ENCODE measurements at regions not wholly inside any gene's neighbourhood (a gene's known extent, or its start where the extent isn't known, plus 50 kb on each side); places are given as distances from the start of the nearest gene placed in this dataset.

GRCh38 chr2:59674100-59674499 lies 879.4 kb downstream of the BCL11A start:
- no peak overlapping the region for H2AFZ ChIP-seq (ENCODE audit: low read depth, low read length)
- no peaks in the 10 kb centered on the region for H3K27me3 ChIP-seq (ENCODE audit: low read depth, low read length)
- H3K79me2 ChIP-seq (ENCODE audit: low read length) = no peaks in the 10 kb centered on the region
- H3K27ac ChIP-seq (ENCODE audit: low read length) = no peak overlapping the region
- H3K4me1 ChIP-seq (ENCODE audit: low read length) = peaks cover 9% of the 10 kb centered on the region
- no peak overlapping the region for H3K4me2 ChIP-seq (ENCODE audit: low read length)
- no peaks in the 10 kb centered on the region for H3K36me3 ChIP-seq (replicated peaks; ENCODE audit: low read depth, low read length)
- TF ChIP-seq, protein P1, sequence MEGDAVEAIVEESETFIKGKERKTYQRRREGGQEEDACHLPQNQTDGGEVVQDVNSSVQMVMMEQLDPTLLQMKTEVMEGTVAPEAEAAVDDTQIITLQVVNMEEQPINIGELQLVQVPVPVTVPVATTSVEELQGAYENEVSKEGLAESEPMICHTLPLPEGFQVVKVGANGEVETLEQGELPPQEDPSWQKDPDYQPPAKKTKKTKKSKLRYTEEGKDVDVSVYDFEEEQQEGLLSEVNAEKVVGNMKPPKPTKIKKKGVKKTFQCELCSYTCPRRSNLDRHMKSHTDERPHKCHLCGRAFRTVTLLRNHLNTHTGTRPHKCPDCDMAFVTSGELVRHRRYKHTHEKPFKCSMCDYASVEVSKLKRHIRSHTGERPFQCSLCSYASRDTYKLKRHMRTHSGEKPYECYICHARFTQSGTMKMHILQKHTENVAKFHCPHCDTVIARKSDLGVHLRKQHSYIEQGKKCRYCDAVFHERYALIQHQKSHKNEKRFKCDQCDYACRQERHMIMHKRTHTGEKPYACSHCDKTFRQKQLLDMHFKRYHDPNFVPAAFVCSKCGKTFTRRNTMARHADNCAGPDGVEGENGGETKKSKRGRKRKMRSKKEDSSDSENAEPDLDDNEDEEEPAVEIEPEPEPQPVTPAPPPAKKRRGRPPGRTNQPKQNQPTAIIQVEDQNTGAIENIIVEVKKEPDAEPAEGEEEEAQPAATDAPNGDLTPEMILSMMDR (IDR thresholded peaks at IDR 0.05; ENCODE audit: low read depth, low read length) = no peak
- no peak for TF ChIP-seq EZH2phosphoT487 (IDR thresholded peaks at IDR 0.05; ENCODE audit: low read depth)
- no peak overlapping the region for H3K4me3 ChIP-seq (ENCODE audit: low read length)
- H4K20me1 ChIP-seq (ENCODE audit: insufficient read depth, low read length) = no peaks in the 10 kb centered on the region
- H3K9ac ChIP-seq (ENCODE audit: low read length) = no peak overlapping the region
- H3K9me3 ChIP-seq (ENCODE audit: insufficient read depth, low read length) = no peaks in the 10 kb centered on the region

GRCh38 chr2:59665021-59665420 lies 888.4 kb downstream of the BCL11A start:
- H3K9me3 ChIP-seq (ENCODE audit: insufficient read depth, low read length) = no peaks in the 10 kb centered on the region
- no peak overlapping the region for H2AFZ ChIP-seq (ENCODE audit: low read depth, low read length)
- no peak overlapping the region for H3K9ac ChIP-seq (ENCODE audit: low read length)
- no peaks in the 10 kb centered on the region for H3K79me2 ChIP-seq (ENCODE audit: low read length)
- TF ChIP-seq, protein P1 (IDR thresholded peaks at IDR 0.05; ENCODE audit: low read depth, low read length) = no peak
- no peak for TF ChIP-seq EZH2phosphoT487 (IDR thresholded peaks at IDR 0.05; ENCODE audit: low read depth)
- H4K20me1 ChIP-seq (ENCODE audit: insufficient read depth, low read length) = no peaks in the 10 kb centered on the region
- H3K36me3 ChIP-seq (replicated peaks; ENCODE audit: low read depth, low read length) = no peaks in the 10 kb centered on the region
- H3K4me3 ChIP-seq (ENCODE audit: low read length) = no peak overlapping the region
- H3K4me1 ChIP-seq (ENCODE audit: low read length) = no peaks in the 10 kb centered on the region
- no peaks in the 10 kb centered on the region for H3K27me3 ChIP-seq (ENCODE audit: low read depth, low read length)
- no peak overlapping the region for H3K4me2 ChIP-seq (ENCODE audit: low read length)
- no peak overlapping the region for H3K27ac ChIP-seq (ENCODE audit: low read length)

DNA sequence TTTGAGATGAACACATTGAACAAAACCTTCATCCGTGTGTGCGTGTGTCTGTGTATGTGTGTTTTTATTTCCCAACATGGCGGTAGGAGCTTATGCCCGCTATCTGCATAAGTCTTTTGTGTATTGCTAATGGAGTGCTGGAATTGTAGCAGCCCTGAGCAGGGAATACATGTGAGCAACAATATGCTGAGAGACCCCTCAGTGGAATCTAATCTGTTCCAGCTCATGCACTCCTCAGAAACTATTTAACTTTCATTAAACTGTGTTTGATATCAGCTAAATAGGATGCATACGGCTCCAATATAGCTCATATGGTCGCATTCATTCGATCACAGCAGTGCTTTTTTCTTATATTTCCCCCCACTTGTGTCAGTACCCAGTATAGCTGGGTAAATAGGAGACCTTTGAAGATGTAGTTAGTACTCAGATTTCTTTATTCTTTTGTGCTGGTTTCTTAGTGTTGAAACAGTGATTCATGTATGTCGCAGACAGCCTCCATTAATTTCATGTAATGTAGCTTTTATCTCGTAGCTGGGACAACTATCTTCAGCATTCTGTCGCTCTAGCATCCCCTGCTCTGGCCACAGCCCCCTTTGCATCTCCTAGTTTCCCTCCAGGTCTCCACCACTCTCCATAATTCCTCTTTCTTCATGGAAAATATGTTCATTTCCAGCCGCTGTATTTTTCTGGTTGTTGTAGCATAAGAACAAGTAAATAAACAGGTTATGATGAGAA lies 891.2 kb downstream of the BCL11A start:
- Histone ChIP-seq H3K9ac (ENCODE audit: low read length) (no peak overlapping the region), H3K36me3 (replicated peaks; ENCODE audit: low read depth, low read length) (no peaks in the 10 kb centered on the region), H3K4me3 (ENCODE audit: low read length) (no peak overlapping the region), H2AFZ (ENCODE audit: low read depth, low read length) (no peak overlapping the region), H3K79me2 (ENCODE audit: low read length) (no peaks in the 10 kb centered on the region), H3K27me3 (ENCODE audit: low read depth, low read length) (no peaks in the 10 kb centered on the region), H3K27ac (ENCODE audit: low read length) (no peak overlapping the region), H3K4me2 (ENCODE audit: low read length) (no peak overlapping the region), H3K9me3 (ENCODE audit: insufficient read depth, low read length) (no peaks in the 10 kb centered on the region), H4K20me1 (ENCODE audit: insufficient read depth, low read length) (no peaks in the 10 kb centered on the region), H3K4me1 (ENCODE audit: low read length) (peaks cover 19% of the 10 kb centered on the region)
- TF ChIP-seq, protein P1 (IDR thresholded peaks at IDR 0.05; ENCODE audit: low read depth, low read length) = no peak
- no peak for TF ChIP-seq EZH2phosphoT487 (IDR thresholded peaks at IDR 0.05; ENCODE audit: low read depth)

- Histone ChIP-seq H3K4me2 (ENCODE audit: low read length) (no peak overlapping the region), H3K27me3 (ENCODE audit: low read depth, low read length) (no peaks in the 10 kb centered on the region), H4K20me1 (ENCODE audit: insufficient read depth, low read length) (no peaks in the 10 kb centered on the region), H2AFZ (ENCODE audit: low read depth, low read length) (no peak overlapping the region), H3K9ac (ENCODE audit: low read length) (no peak overlapping the region), H3K27ac (ENCODE audit: low read length) (no peak overlapping the region), H3K4me1 (ENCODE audit: low read length) (peaks cover 19% of the 10 kb centered on the region), H3K36me3 (replicated peaks; ENCODE audit: low read depth, low read length) (no peaks in the 10 kb centered on the region), H3K79me2 (ENCODE audit: low read length) (no peaks in the 10 kb centered on the region), H3K4me3 (ENCODE audit: low read length) (no peak overlapping the region), H3K9me3 (ENCODE audit: insufficient read depth, low read length) (no peaks in the 10 kb centered on the region)
- TF ChIP-seq, protein P1 (IDR thresholded peaks at IDR 0.05; ENCODE audit: low read depth, low read length) = no peak
- no peak for TF ChIP-seq EZH2phosphoT487 (IDR thresholded peaks at IDR 0.05; ENCODE audit: low read depth)
Measured at GRCh38 chr2:59660262-59660661, 893.2 kb downstream of the BCL11A start.

Measured in OCI-LY3 (cell line).